Neural progenitor cell (in vitro differentiated cells): ENCODE measurements at regions not wholly inside any gene's neighbourhood (a gene's known extent, or its start where the extent isn't known, plus 50 kb on each side); places are given as distances from the start of the nearest gene placed in this dataset.
"Not testable (repeated sequence)": the region's sequence is repeated elsewhere in the genome, so short reads cannot be mapped to it uniquely, and the experiment has no call there.

Source experiments
- DNase-seq: peaks from one replicate; pipeline ENCODE4 v3.0.0-alpha.2; 2016; ENCODE audit warnings: low spot score
- H2AFZ ChIP-seq: fragments of 200-600 bp; sonication (generic); replicated peaks from 2 replicates; pipeline ENCODE4 v1.6.1; 2016; ENCODE audit warnings: antibody characterized with exemption
- H3F3A ChIP-seq: fragments of 200-600 bp; sonication (generic); 2 replicates; pipeline ENCODE4 v1.6.1; 2016; ENCODE audit warnings: antibody characterized with exemption, low read depth
- H3K27ac ChIP-seq: fragments of 200-600 bp; sonication (generic); 2 replicates; pipeline ENCODE4 v1.5.1; 2016; ENCODE audit warnings: mild to moderate bottlenecking
- H3K27me3 ChIP-seq: fragments of 200-600 bp; sonication (generic); 2 replicates; pipeline ENCODE4 v1.6.1; 2016; ENCODE audit warnings: mild to moderate bottlenecking, moderate library complexity
- H3K36me3 ChIP-seq: fragments of 200-600 bp; sonication (generic); 2 replicates; pipeline ENCODE4 v1.5.1; 2016
- H3K4me1 ChIP-seq: fragments of 200-600 bp; sonication (generic); 2 replicates; pipeline ENCODE4 v1.6.1; 2016; ENCODE audit warnings: mixed run types
- H3K4me2 ChIP-seq: fragments of 200-600 bp; sonication (generic); 2 replicates; pipeline ENCODE4 v1.6.1; 2016
- H3K4me3 ChIP-seq: fragments of 200-600 bp; sonication (generic); 2 replicates; pipeline ENCODE4 v1.5.1; 2016
- H3K79me2 ChIP-seq: fragments of 200-600 bp; sonication (generic); 2 replicates; pipeline ENCODE4 v1.6.1; 2016; ENCODE audit warnings: low read depth
- H3K9ac ChIP-seq: fragments of 200-600 bp; sonication (generic); 2 replicates; pipeline ENCODE4 v1.6.1; 2016
- H3K9me3 ChIP-seq: fragments of 200-600 bp; sonication (generic); 2 replicates; pipeline ENCODE4 v1.5.1; 2016; ENCODE audit warnings: low read depth
- H4K20me1 ChIP-seq: fragments of 200-600 bp; sonication (generic); 2 replicates; pipeline ENCODE4 v1.6.1; 2016; ENCODE audit warnings: low read depth
- H3K27ac Mint-ChIP-seq: 3 replicates; pipeline ENCODE4 v1.8.0; 2021; ENCODE audit warnings: mixed read lengths
- H3K27me3 Mint-ChIP-seq: 2 replicates; pipeline ENCODE4 v1.8.0; 2022; ENCODE audit warnings: low read depth, mild to moderate bottlenecking, inconsistent platforms, moderate library complexity, mixed read lengths; ENCODE audit not compliant: insufficient read depth
- H3K36me3 Mint-ChIP-seq: 3 replicates; pipeline ENCODE4 v1.8.0; 2021; ENCODE audit warnings: mixed read lengths
- H3K4me1 Mint-ChIP-seq: 3 replicates; pipeline ENCODE4 v1.8.0; 2021; ENCODE audit warnings: mixed read lengths
- H3K4me3 Mint-ChIP-seq: 3 replicates; pipeline ENCODE4 v1.8.0; 2021; ENCODE audit warnings: mild to moderate bottlenecking, moderate library complexity, mixed read lengths
- H3K9me3 Mint-ChIP-seq: 3 replicates; pipeline ENCODE4 v1.8.0; 2020; ENCODE audit warnings: mixed read lengths
- EZH2 ChIP-seq: fragments of 200-600 bp; sonication (generic); IDR thresholded peaks from 2 replicates; pipeline ENCODE4 v1.6.1; 2017; ENCODE audit warnings: antibody characterized with exemption, mild to moderate bottlenecking, moderate library complexity
- EZH2phosphoT487 ChIP-seq: fragments of 200-600 bp; sonication (generic); IDR thresholded peaks from 2 replicates; pipeline ENCODE4 v1.6.1; 2017; ENCODE audit warnings: antibody characterized with exemption
- TF ChIP-seq, protein P1 (sequence below): fragments of 200-600 bp; sonication (generic); IDR thresholded peaks from 2 replicates; pipeline ENCODE4 v1.5.1; 2017; ENCODE audit warnings: antibody characterized with exemption, mild to moderate bottlenecking

DNA sequence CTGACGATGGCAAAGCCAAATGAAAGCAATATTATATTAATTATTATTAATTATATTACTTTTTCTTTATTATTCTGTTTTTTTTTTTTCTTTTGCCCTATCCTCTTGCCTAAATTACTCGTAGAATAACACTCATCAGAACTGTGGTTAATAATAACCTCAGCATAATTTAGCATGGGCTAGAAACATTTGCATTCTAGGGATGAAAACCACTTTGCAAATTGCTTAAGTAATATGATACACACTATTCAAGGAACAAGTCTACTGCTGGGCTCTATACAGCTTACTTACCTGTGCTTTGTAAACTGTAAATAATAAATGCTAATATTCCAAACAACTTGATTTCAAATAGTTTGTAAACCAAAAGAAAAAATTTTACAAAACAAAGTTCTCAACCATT lies 375.8 kb downstream of the HGF start:
- no peaks in the 10 kb centered on the region for H3K4me1 Mint-ChIP-seq
- Histone ChIP-seq H3K4me2 (no peak overlapping the region), H3K4me3 (no peak overlapping the region), H3K4me1 (no peaks in the 10 kb centered on the region), H3F3A (no peaks in the 10 kb centered on the region), H4K20me1 (no peaks in the 10 kb centered on the region), H3K27ac (no peak overlapping the region), H3K27me3 (no peaks in the 10 kb centered on the region), H3K9ac (no peak overlapping the region), H3K79me2 (no peaks in the 10 kb centered on the region), H3K36me3 (no peaks in the 10 kb centered on the region), H2AFZ (no peak overlapping the region), H3K9me3 (no peaks in the 10 kb centered on the region)
- no peak overlapping the region for H3K4me3 Mint-ChIP-seq
- no peaks in the 10 kb centered on the region for H3K9me3 Mint-ChIP-seq
- no peaks in the 10 kb centered on the region for H3K27me3 Mint-ChIP-seq
- no peaks in the 10 kb centered on the region for H3K36me3 Mint-ChIP-seq
- H3K27ac Mint-ChIP-seq: no peak overlapping the region
- TF ChIP-seq EZH2 (no peak), EZH2phosphoT487 (no peak)
- TF ChIP-seq, protein P1, sequence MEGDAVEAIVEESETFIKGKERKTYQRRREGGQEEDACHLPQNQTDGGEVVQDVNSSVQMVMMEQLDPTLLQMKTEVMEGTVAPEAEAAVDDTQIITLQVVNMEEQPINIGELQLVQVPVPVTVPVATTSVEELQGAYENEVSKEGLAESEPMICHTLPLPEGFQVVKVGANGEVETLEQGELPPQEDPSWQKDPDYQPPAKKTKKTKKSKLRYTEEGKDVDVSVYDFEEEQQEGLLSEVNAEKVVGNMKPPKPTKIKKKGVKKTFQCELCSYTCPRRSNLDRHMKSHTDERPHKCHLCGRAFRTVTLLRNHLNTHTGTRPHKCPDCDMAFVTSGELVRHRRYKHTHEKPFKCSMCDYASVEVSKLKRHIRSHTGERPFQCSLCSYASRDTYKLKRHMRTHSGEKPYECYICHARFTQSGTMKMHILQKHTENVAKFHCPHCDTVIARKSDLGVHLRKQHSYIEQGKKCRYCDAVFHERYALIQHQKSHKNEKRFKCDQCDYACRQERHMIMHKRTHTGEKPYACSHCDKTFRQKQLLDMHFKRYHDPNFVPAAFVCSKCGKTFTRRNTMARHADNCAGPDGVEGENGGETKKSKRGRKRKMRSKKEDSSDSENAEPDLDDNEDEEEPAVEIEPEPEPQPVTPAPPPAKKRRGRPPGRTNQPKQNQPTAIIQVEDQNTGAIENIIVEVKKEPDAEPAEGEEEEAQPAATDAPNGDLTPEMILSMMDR: no peak
- DNase-seq: no peak

DNA sequence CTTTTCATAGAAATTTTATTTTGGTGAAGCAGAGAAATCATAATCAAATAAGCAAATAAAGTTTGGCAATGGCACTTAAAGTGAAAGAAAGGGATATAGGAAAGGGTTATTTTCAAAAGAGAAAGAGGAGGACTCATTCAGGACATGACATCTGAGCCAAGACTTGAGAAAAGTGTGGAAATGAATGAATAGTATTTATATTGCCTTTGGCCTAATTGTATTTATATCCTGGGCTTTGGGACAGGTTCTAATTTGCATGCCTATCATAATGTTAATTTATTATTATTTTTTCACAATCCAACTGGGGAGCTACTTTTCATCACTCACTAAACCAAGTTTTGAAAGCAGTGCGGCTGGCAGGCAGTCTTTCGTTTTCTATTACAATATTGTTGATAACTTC lies 376.8 kb downstream of the HGF start:
- Histone ChIP-seq H3K4me2 (no peak overlapping the region), H3K36me3 (no peaks in the 10 kb centered on the region), H3K9me3 (no peaks in the 10 kb centered on the region), H3K79me2 (no peaks in the 10 kb centered on the region), H3K9ac (no peak overlapping the region), H3K27me3 (no peaks in the 10 kb centered on the region), H2AFZ (no peak overlapping the region), H3K4me3 (no peak overlapping the region), H3F3A (no peaks in the 10 kb centered on the region), H3K27ac (no peak overlapping the region), H3K4me1 (no peaks in the 10 kb centered on the region), H4K20me1 (no peaks in the 10 kb centered on the region)
- Mint-ChIP-seq H3K36me3 (no peaks in the 10 kb centered on the region), H3K4me3 (no peak overlapping the region), H3K4me1 (no peaks in the 10 kb centered on the region), H3K9me3 (no peaks in the 10 kb centered on the region), H3K27ac (no peak overlapping the region), H3K27me3 (no peaks in the 10 kb centered on the region)
- TF ChIP-seq EZH2 (no peak), EZH2phosphoT487 (no peak)
- TF ChIP-seq, protein P1: no peak
- no peak for DNase-seq

DNA sequence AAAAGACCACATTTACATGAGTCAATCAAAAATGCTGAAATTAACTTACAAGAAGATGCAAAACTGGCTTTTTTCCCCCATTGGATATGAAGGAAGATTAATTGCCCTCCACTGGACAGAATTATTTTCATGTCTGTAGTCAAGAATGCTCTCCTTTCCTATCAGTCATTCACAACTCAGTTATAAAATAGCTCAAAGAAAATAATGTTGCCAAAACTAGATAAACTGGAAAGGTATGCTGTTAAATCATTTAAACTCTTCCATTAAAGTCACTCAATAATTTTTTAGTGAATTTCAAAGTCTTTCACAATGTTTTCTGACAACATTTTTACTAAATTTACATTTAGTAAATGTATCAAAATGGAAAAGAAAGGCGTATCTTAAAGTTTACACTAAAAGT lies 384.5 kb downstream of the HGF start:
- H3F3A ChIP-seq: no peaks in the 10 kb centered on the region
- no peaks in the 10 kb centered on the region for H4K20me1 ChIP-seq
- no peak overlapping the region for H3K27ac ChIP-seq
- H3K4me1 Mint-ChIP-seq: no peaks in the 10 kb centered on the region
- no peak overlapping the region for H3K27ac Mint-ChIP-seq
- H2AFZ ChIP-seq: no peak overlapping the region
- H3K27me3 Mint-ChIP-seq: no peaks in the 10 kb centered on the region
- no peaks in the 10 kb centered on the region for H3K79me2 ChIP-seq
- no peak overlapping the region for H3K4me2 ChIP-seq
- DNase-seq: no peak
- TF ChIP-seq, protein P1: no peak
- TF ChIP-seq EZH2phosphoT487 (no peak), EZH2 (no peak)
- no peaks in the 10 kb centered on the region for H3K27me3 ChIP-seq
- no peak overlapping the region for H3K4me3 Mint-ChIP-seq
- no peaks in the 10 kb centered on the region for H3K9me3 ChIP-seq
- no peaks in the 10 kb centered on the region for H3K36me3 ChIP-seq
- no peak overlapping the region for H3K4me3 ChIP-seq
- no peaks in the 10 kb centered on the region for H3K4me1 ChIP-seq
- H3K9me3 Mint-ChIP-seq: no peaks in the 10 kb centered on the region
- H3K9ac ChIP-seq: no peak overlapping the region
- no peaks in the 10 kb centered on the region for H3K36me3 Mint-ChIP-seq

DNA sequence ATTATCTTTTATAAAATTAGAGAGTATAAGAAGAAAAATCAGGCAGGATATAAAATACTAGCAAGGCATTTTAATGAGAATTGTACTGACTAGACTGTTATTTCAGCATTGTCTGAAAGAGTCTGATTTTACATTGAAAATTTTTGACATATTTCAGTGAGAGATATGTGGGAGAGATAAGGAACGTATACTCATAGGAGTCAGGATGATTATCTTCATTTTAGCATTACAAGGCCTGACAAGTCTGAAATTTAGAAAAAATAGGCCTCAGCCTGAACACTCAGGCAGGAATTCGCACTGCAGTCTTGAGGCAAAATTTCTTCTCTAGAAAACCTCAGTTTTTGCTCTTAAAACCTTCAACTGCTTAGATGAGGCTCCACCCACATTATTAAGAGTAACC lies 386.0 kb downstream of the HGF start:
- Histone ChIP-seq H3K27ac (no peak overlapping the region), H4K20me1 (no peaks in the 10 kb centered on the region), H3K4me3 (no peak overlapping the region), H3K9me3 (no peaks in the 10 kb centered on the region), H3K4me1 (no peaks in the 10 kb centered on the region), H3F3A (no peaks in the 10 kb centered on the region), H3K36me3 (no peaks in the 10 kb centered on the region), H3K79me2 (no peaks in the 10 kb centered on the region), H3K4me2 (no peak overlapping the region), H3K27me3 (no peaks in the 10 kb centered on the region), H3K9ac (no peak overlapping the region), H2AFZ (no peak overlapping the region)
- Mint-ChIP-seq H3K36me3 (no peaks in the 10 kb centered on the region), H3K4me1 (no peaks in the 10 kb centered on the region), H3K4me3 (no peak overlapping the region), H3K27me3 (no peaks in the 10 kb centered on the region), H3K9me3 (no peaks in the 10 kb centered on the region), H3K27ac (no peak overlapping the region)
- no peak for DNase-seq
- TF ChIP-seq EZH2 (no peak), EZH2phosphoT487 (no peak)
- TF ChIP-seq, protein P1: no peak

DNA sequence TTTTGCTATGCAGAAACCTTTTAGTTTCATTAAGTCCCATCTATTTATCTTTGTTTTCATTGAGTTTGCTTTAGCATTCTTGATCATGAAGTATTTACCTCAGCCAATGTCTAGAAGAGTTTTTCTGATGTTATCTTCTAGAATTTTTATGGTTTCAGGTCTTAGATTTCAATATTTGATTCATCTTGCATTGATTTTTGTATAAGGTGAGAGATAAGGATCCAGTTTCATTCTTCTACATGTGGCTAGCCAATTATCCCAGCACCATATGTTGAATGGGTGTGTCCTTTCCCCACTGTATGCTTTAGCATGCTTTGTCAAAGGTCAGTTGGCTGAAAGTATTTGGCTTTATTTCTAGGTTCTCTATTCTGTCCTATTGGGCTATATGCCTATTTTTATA lies 395.2 kb downstream of the HGF start:
- H3K36me3 Mint-ChIP-seq, H3K27ac Mint-ChIP-seq, H3K27ac ChIP-seq, H3K27me3 Mint-ChIP-seq, H2AFZ ChIP-seq, H3K79me2 ChIP-seq, DNase-seq, H3K4me2 ChIP-seq, H3K9me3 Mint-ChIP-seq, H3K4me3 Mint-ChIP-seq, H4K20me1 ChIP-seq, H3K4me1 Mint-ChIP-seq, H3F3A ChIP-seq, H3K36me3 ChIP-seq, H3K4me1 ChIP-seq, H3K9ac ChIP-seq, H3K27me3 ChIP-seq, H3K4me3 ChIP-seq, H3K9me3 ChIP-seq: not testable (repeated sequence)
